Effector memory CD8-positive, alpha-beta T cell (primary cell): ENCODE measurements at regions not wholly inside any gene's neighbourhood (a gene's known extent, or its start where the extent isn't known, plus 50 kb on each side); places are given as distances from the start of the nearest gene placed in this dataset.

Experiments used
- ATAC-seq: fragments of 150-1000 bp; cut with Tn5 transposase; replicated peaks from 2 replicates; pipeline ENCODE4 v1.10.0; 2021; ENCODE audit warnings: mild to moderate bottlenecking, moderate library complexity
- DNase-seq, 3 experiments: peaks; one replicate each; pipeline ENCODE4 v3.0.0; 2021
- H3K27ac Mint-ChIP-seq, 2 donors: one replicate each; pipeline ENCODE4 v1.8.0; 2022; ENCODE audit warnings: mild to moderate bottlenecking in 2 of 2, mixed read lengths in 2 of 2, moderate library complexity in 2 of 2
- H3K27me3 Mint-ChIP-seq, 2 donors: one replicate each; pipeline ENCODE4 v1.8.0; 2022; ENCODE audit warnings: mixed read lengths in 2 of 2
- H3K36me3 Mint-ChIP-seq: one replicate; pipeline ENCODE4 v1.8.0; 2022; ENCODE audit warnings: mild to moderate bottlenecking, moderate library complexity, mixed read lengths; ENCODE audit not compliant: insufficient read depth
- H3K4me1 Mint-ChIP-seq, 2 donors: one replicate each; pipeline ENCODE4 v1.8.0; 2022; ENCODE audit warnings: low read depth in 2 of 2, mixed read lengths in 2 of 2
- H3K4me3 Mint-ChIP-seq, 2 donors: one replicate each; pipeline ENCODE4 v1.8.0; 2022; ENCODE audit warnings: mild to moderate bottlenecking in 2 of 2, mixed read lengths in 2 of 2, moderate library complexity in 2 of 2
- H3K9me3 Mint-ChIP-seq, 2 donors: one replicate each; pipeline ENCODE4 v1.8.0; 2022; ENCODE audit warnings: mixed read lengths in 2 of 2

GRCh38 chr11:119842731-119843130 lies 113.7 kb upstream of the NECTIN1 start:
- Mint-ChIP-seq H3K4me3 (no peak overlapping the region), H3K27me3 (peaks cover 46 to 62% of the 10 kb centered on the region in 2 donors), H3K36me3 (no peaks in the 10 kb centered on the region), H3K4me1 (no peaks in the 10 kb centered on the region), H3K27ac (no peak overlapping the region), H3K9me3 (no peaks in the 10 kb centered on the region)
- DNase-seq, result no peak
- no peak for ATAC-seq

- Mint-ChIP-seq H3K9me3 (no peaks in the 10 kb centered on the region), H3K4me3 (no peak overlapping the region), H3K27ac (no peak overlapping the region), H3K4me1 (no peaks in the 10 kb centered on the region), H3K36me3 (peaks cover 3% of the 10 kb centered on the region), H3K27me3 (peaks cover 61 to 85% of the 10 kb centered on the region in 2 donors)
- no peak for ATAC-seq
- DNase-seq, result no peak
Measured at GRCh38 chr11:119839476-119840133, 110.6 kb upstream of the NECTIN1 start.

GRCh38 chr11:119835753-119836152 lies 106.8 kb upstream of the NECTIN1 start:
- ATAC-seq, result no peak
- H3K4me3 Mint-ChIP-seq, result no peak overlapping the region
- H3K4me1 Mint-ChIP-seq, result no peaks in the 10 kb centered on the region
- H3K27me3 Mint-ChIP-seq, result peaks cover 80 to 91% of the 10 kb centered on the region in 2 donors
- peaks cover 3% of the 10 kb centered on the region for H3K36me3 Mint-ChIP-seq
- no peaks in the 10 kb centered on the region for H3K9me3 Mint-ChIP-seq
- no peak for DNase-seq
- no peak overlapping the region for H3K27ac Mint-ChIP-seq

GRCh38 chr11:119832202-119832935 lies 103.4 kb upstream of the NECTIN1 start:
- Mint-ChIP-seq H3K4me3 (no peak overlapping the region), H3K4me1 (no peaks in the 10 kb centered on the region), H3K9me3 (no peaks in the 10 kb centered on the region), H3K27me3 (peaks cover 78 to 99% of the 10 kb centered on the region in 2 donors), H3K36me3 (peaks cover 3% of the 10 kb centered on the region), H3K27ac (no peak overlapping the region)
- DNase-seq (no peak), ATAC-seq (no peak)

- ATAC-seq, result no peak
- Mint-ChIP-seq H3K27ac (no peak overlapping the region), H3K4me3 (no peak overlapping the region), H3K4me1 (no peaks in the 10 kb centered on the region), H3K36me3 (no peaks in the 10 kb centered on the region), H3K9me3 (no peaks in the 10 kb centered on the region), H3K27me3 (peaks cover 81 to 93% of the 10 kb centered on the region in 2 donors)
- DNase-seq, result no peak
Measured at GRCh38 chr11:119831011-119831410, 102.0 kb upstream of the NECTIN1 start.

- Mint-ChIP-seq H3K27ac (no peak overlapping the region), H3K4me1 (no peaks in the 10 kb centered on the region), H3K9me3 (peaks cover 0 to 4% of the 10 kb centered on the region in 2 donors), H3K27me3 (peaks cover 81 to 87% of the 10 kb centered on the region in 2 donors), H3K36me3 (no peaks in the 10 kb centered on the region), H3K4me3 (no peak overlapping the region)
- no peak for ATAC-seq
- DNase-seq, result no peak
Measured at GRCh38 chr11:119830400-119830799, 101.4 kb upstream of the NECTIN1 start.

GRCh38 chr11:119829402-119829801 lies 100.4 kb upstream of the NECTIN1 start:
- ATAC-seq (no peak), DNase-seq (no peak)
- H3K27ac Mint-ChIP-seq, result no peak overlapping the region
- H3K4me3 Mint-ChIP-seq, result no peak overlapping the region
- peaks cover 0 to 4% of the 10 kb centered on the region in 2 donors for H3K9me3 Mint-ChIP-seq
- H3K36me3 Mint-ChIP-seq, result no peaks in the 10 kb centered on the region
- H3K4me1 Mint-ChIP-seq, result no peaks in the 10 kb centered on the region
- peaks cover 73 to 77% of the 10 kb centered on the region in 2 donors for H3K27me3 Mint-ChIP-seq

GRCh38 chr11:119828819-119829218 lies 99.8 kb upstream of the NECTIN1 start:
- no peak for ATAC-seq
- Mint-ChIP-seq H3K27ac (no peak overlapping the region), H3K4me3 (no peak overlapping the region), H3K27me3 (peaks cover 67 to 76% of the 10 kb centered on the region in 2 donors), H3K4me1 (no peaks in the 10 kb centered on the region), H3K36me3 (no peaks in the 10 kb centered on the region), H3K9me3 (peaks cover 0 to 4% of the 10 kb centered on the region in 2 donors)
- no peak for DNase-seq

- Mint-ChIP-seq H3K27me3 (peaks cover 63 to 76% of the 10 kb centered on the region in 2 donors), H3K4me3 (no peak overlapping the region), H3K36me3 (no peaks in the 10 kb centered on the region), H3K27ac (no peak overlapping the region), H3K4me1 (no peaks in the 10 kb centered on the region), H3K9me3 (peaks cover 0 to 4% of the 10 kb centered on the region in 2 donors)
- DNase-seq (no peak), ATAC-seq (no peak)
Measured at GRCh38 chr11:119828006-119828405, 99.0 kb upstream of the NECTIN1 start.

- no peak overlapping the region for H3K4me3 Mint-ChIP-seq
- DNase-seq (no peak), ATAC-seq (no peak)
- H3K27ac Mint-ChIP-seq, result no peak overlapping the region
- no peaks in the 10 kb centered on the region for H3K36me3 Mint-ChIP-seq
- no peaks in the 10 kb centered on the region for H3K4me1 Mint-ChIP-seq
- H3K9me3 Mint-ChIP-seq, result peaks cover 0 to 4% of the 10 kb centered on the region in 2 donors
- H3K27me3 Mint-ChIP-seq, result peaks cover 62 to 76% of the 10 kb centered on the region in 2 donors
Measured at GRCh38 chr11:119827113-119827512, 98.1 kb upstream of the NECTIN1 start.

- ATAC-seq (no peak), DNase-seq (no peak)
- Mint-ChIP-seq H3K36me3 (no peaks in the 10 kb centered on the region), H3K4me3 (no peak overlapping the region), H3K27me3 (peaks cover 38 to 62% of the 10 kb centered on the region in 2 donors), H3K9me3 (peaks cover 0 to 4% of the 10 kb centered on the region in 2 donors), H3K27ac (no peak overlapping the region), H3K4me1 (no peaks in the 10 kb centered on the region)
Measured at GRCh38 chr11:119823077-119823476, 94.1 kb upstream of the NECTIN1 start.

GRCh38 chr11:119816660-119817059 lies 87.7 kb upstream of the NECTIN1 start:
- no peaks in the 10 kb centered on the region for H3K9me3 Mint-ChIP-seq
- DNase-seq, result no peak
- H3K4me1 Mint-ChIP-seq, result no peaks in the 10 kb centered on the region
- no peak overlapping the region for H3K4me3 Mint-ChIP-seq
- H3K36me3 Mint-ChIP-seq, result peaks cover 1% of the 10 kb centered on the region
- no peak overlapping the region for H3K27ac Mint-ChIP-seq
- peaks cover 30 to 48% of the 10 kb centered on the region in 2 donors for H3K27me3 Mint-ChIP-seq
- no peak for ATAC-seq

GRCh38 chr11:119814766-119815165 lies 85.8 kb upstream of the NECTIN1 start:
- Mint-ChIP-seq H3K4me3 (no peak overlapping the region), H3K27me3 (peaks cover 32 to 47% of the 10 kb centered on the region in 2 donors), H3K4me1 (no peaks in the 10 kb centered on the region), H3K36me3 (peaks cover 3% of the 10 kb centered on the region), H3K27ac (no peak overlapping the region), H3K9me3 (no peaks in the 10 kb centered on the region)
- DNase-seq, result no peak
- ATAC-seq, result no peak
